Fibroblast of the conjunctiva (primary cell): ENCODE measurements at regions not wholly inside any gene's neighbourhood (a gene's known extent, or its start where the extent isn't known, plus 50 kb on each side); places are given as distances from the start of the nearest gene placed in this dataset.
"Not testable (repeated sequence)": the region's sequence is repeated elsewhere in the genome, so short reads cannot be mapped to it uniquely, and the experiment has no call there.

Source experiments
- DNase-seq: peaks from one replicate; pipeline ENCODE4 v3.0.0-alpha.2; 2010; ENCODE audit warnings: low read depth

DNA sequence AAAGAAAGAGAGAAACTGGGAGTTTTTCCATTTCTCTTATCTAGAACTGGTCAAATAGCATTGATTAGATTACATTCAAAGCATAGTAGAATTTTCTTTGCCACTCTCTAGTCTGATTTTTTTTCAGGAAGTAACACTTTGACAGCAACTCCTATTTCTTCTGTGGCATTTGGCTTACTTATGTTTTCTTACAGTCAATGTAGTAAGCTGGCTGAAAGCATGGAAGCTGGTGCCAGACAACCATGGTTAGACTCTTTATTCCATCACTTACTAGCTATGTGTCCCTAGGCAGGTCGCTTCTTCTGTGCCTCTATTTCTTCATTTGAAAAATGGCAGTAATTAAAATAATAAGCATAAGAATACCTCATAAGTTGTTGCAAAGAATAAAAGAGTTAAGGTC is 54.2 kb upstream of the OPRM1 start:
- no peak for DNase-seq

DNA sequence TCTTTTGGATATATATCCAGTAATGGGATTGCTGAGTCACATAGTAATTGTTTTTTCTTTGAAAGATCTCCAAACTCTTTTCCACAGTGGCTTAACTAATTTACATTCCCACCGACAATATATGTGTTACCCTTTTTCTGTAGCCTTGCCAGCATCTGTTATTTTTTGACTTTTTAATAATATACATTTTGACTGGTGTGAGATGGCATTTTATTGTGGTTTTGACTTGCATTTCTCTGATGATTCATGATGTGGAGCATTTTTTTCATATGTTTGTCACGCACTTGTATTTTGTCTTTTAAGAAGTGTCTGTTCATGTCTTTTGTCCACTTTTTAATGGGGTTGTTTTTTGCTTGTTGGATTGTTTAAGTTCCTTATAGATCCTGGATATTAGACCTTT is 58.9 kb upstream of the OPRM1 start:
- no peak for DNase-seq

DNA sequence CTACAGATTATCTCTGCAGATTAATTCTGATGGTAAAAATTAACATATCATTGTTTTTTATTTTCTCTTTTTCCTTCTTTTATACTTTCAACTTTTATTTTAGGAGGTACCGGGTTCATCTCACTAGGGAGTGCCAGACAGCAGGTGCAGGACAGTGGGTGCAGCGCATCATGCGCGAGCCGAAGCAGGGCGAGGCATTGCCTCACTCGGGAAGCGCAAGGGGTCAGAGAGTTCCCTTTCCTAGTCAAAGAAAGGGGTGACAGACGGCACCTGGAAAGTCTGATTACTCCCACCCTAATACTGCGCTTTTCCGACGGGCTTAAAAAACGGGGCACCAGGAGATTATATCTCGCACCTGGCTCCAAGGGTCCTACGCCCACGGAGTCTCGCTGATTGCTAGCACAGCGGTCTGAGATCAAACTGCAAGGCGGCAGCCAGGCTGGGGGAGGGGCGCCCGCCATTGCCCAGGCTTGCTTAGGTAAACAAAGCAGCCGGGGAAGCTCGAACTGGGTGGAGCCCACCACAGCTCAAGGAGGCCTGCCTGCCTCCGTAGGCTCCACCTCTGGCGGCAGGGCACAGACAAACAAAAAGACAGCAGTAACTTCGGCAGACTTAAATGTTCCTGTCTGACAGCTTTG is 60.0 kb upstream of the OPRM1 start:
- DNase-seq = not testable (repeated sequence)

DNA sequence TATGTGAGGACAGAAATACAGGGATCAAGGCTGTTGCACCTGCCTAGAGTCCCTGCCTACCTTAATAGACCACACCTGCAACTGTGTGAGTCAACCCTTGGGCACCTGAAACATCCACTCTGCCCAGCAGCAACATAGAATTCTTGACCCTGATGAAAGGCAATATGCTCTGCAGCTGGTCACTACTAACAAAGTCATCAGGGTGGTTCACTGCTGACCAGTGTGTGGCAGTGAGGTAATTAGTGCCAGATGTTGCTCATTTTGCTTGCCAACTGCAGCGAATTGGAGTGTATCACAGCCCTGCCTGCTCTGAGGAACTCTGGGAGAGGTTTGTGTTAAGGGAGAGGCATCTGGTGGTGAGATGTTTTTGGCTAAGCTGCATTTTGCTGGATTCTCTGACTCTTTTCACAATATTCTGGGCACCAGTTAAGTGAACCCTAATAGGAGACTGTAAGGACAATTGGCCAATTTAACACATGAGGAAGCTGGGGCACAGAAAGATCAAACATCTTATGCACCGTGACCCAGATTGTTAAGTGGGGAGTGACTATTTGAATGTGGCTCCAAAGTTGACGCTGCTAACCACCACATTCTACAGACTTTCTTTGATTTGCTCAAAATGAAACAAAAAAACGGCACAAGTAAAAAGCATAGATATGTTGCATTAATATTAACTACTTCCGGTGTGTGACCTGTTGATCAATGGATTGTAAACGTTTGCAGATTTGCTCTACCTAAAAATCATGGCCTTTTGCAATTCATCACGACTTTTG is 61.9 kb upstream of the OPRM1 start:
- peak; percentile 71 for DNase-seq

DNA sequence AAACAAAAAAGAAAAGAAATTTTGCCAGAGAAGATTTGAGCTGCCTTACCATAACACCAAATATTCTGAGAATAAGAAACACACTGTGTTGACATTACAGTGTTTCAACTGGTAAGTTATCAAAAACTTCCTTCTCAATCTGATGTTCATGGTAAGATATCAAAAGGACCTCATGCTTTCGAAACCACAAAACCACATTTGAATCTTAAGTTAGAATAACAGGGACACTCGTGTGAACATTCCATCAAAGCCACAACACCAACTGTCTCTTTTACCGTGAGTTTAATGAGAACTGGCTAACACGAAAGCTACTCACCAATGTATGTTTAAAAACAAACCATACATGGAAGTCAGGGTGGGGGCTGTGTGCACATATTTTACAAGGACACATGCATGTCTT is 73.0 kb upstream of the OPRM1 start:
- DNase-seq = no peak

DNA sequence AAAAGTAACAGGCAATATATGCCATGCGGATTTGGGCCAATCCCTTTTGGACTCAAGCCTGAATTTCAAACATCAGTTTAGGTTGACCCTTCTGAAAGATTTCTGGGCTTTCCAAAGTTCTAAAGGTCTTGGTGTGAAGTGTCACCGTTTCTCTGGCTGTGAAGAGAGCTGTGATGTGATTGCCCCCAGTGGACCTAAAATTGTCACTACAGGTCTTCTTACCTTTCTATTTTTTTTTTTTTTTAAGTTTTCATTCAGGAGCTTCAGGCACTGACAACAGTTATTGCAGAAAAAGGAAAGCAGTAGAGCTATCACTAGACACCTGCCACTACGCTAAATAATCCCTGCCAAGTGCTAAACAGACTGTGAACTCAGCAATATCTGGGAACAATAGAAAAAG is 75.7 kb upstream of the OPRM1 start:
- no peak for DNase-seq

DNA sequence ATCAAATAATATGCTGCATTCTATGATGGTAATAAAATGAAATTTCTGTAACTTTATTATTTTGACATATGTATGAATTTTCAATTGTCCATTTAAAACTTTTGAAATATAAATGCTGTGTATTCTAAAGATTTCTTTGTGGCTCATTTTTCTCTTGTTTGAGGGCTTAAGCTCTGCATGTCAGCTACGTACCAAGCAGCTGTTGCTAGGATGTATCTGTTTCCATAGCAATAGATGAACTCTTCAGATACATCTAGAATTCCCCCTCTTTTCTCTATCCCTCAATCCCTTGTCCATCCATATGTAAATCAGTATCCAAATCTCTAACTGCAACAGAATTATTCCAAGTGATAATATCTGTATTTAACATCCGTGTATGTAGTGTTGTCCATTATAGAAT is 76.5 kb upstream of the OPRM1 start:
- DNase-seq = no peak

DNA sequence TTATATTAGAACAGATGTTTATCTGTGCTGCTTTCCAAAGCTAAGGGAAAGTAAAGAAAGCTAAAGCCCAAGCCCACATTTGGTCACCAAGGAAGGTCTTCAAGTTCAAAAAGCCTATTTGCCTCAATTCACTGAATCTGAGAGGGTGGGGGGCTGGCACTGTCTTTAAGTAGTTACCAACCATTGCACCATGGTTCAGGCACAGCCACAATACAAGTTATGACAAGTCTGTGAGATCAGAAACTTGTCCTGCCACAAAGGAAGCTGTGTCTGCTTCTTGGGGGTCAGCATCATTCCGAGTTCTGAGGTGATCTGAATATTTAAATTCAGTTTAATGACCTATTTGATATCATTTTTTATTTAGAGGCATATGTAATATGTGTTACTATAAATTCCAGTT is 78.3 kb upstream of the OPRM1 start:
- DNase-seq = no peak

DNA sequence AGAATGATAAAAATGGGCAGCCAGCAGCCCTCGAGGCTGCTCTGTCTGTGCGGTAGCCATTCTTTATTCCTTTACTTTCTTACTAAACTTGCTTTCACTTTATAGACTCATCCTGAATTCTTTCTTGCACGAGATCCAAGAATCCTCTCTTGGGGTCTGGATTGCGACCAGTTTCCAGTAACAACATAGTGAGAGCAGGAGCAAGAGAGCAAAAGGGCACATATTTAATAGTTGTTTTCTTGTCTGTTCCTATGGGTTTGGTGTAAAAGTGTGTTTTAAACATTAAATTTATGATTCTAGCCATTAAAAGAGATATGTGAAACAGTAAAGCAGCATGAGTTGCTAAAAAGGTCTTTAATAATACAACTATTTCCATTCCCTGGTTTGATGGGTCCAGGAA is 78.8 kb upstream of the OPRM1 start:
- DNase-seq = no peak

DNA sequence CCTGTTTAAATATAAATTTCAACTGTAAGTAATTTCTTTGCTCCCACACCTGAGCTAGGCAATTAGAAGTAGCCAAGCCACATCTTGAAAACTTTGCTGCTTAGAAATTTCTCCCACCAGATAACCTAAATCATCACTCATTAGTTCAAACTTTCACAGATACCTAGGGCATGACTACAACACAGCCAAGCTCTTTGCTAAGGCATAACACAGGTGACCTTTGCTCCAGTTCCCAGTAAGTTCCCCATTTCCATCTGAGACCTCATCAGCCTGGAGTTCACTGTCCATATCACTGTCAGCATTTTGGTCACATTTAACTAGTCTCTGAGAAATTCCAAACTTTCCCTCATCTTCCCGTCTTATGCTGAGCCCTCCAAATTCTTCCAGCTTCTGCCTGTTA is 79.8 kb upstream of the OPRM1 start:
- DNase-seq = no peak

DNA sequence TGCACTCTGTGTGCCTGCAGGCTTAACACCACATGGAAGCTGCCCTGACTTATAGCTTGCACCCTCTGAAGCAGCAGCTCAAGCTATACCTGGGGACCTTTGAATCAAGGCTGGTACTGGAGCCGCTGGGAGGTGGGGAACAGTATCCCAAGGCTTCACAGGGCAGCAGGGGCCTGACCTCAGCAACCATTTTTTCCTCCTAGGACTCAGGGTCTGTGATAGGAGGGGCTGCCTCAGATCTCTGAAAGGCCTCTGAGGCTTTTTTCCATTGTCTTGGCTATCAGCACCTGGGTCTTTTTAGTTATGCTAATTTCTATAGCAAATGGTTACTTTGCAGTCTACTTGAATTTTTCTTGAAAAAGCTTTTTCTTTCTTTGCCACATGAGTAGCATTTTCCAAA is 80.2 kb upstream of the OPRM1 start:
- no peak for DNase-seq

DNA sequence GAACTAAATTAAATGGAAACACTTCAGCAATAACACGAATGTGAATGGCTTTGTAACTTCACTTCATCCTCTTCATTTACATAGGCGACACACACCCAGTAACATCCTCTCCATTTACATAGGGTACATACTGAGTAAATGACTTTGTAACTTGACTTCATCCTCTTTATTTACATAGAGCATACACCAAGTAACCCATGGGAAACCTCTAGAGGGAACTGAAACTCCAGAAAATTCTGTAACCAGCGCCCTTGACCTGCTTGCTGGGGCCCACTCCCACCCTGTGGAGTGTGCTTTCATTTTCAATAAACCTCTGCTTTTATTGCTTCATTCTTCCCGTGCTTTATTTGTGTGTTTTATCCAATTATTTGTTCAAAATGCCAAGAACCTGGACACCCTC is 81.6 kb upstream of the OPRM1 start:
- DNase-seq = no peak

DNA sequence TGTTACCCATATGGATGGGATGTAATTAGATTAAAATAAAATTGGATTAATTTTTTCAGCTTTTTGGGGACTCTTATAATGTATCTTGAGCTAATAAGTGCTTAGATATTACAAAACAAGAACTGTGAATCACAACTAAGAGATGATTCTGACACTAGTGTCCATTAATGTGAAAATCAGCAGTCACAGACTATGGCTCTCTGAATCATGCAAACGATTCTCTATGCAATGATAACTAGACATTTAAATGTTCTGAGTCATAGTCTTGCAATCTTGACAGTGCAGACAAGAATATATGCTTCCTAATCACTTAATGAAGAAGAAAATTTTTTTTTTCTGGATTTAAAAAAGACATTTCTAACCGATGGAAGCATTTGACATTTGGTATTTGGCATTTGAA is 82.2 kb upstream of the OPRM1 start:
- no peak for DNase-seq

DNA sequence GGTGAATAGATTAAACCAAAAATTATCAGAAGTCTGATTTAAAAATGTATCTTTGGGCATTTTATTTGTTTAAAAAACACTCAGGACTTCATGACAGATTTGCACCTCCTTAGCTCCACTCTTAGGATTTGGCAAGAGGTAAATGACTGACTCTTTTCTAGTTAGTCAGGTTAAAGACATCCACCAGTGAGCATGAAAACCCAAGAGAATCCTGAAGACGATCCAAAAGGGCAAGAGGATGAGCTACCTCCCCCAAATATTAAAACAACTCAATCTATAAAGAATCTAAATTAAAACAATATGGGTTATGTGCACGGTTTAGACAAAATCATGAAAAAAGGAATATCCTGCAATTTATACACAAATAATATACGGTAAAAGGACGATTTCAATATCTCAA is 89.4 kb upstream of the OPRM1 start:
- no peak for DNase-seq

DNA sequence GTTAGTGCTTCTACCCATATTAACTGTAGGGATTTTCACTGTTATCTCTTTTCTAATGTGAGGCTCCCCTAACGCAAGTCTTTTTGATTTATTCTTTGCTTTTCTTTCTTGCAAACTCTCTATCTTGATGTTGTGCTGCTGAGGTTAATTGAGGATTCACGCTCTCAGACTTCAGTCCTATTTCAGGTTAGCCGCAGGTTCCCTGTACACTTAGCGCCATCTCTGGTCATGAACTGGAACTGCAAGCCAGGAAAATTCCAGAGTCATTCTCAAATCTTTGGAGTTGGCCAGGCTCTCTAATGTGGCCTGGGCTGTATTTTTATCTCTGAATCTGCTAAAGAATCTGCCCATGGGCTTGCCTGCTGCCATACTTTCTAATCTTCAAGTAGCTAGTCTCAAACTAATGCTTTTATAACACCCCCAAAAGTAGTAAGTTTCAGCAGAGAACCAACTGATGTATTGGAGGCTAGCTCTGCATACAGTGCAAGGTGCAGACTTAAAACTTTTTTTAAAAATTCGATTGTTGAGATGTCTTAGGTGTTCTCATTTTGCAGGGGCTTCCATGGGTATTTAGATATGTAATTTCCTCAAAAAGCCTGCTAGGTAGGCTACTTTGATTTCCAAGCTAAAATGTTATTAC is 91.1 kb upstream of the OPRM1 start:
- DNase-seq = peak; percentile 8

DNA sequence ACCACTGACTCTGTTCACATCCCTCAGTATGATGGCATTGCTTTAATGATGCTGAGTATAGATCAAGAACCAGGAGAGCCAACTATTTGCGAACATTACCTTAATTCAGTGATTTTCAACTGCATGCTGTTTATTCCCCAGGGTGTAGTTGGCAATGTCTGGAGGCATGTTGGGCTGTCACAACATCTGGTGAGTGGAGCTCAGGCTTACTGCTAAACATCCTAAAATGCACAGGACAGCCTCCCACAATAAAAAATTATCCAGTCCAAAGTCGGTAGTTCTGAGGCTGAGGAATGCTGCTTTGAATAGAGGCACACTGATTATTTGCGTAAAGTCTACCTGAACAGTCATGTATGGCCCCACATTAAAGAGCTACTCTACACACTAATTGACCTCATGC is 94.8 kb upstream of the OPRM1 start:
- no peak for DNase-seq

DNA sequence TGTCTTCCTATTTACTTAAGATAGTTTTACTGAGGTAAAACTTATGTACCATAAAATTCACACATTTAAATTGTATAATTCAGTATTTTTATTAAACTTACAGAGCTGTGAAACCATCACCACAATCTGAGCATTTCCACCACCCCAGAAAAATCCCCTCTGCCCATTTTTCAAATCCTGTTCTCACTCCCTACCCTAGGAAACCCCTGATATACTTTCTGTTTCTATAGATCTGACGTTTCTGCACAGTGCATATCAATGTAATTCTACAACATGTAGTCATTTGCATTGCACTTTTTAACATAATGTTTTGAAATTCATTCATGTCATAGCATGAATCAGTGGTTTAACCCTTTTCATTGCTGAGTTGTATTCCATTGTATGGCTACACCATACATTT is 96.7 kb upstream of the OPRM1 start:
- no peak for DNase-seq

DNA sequence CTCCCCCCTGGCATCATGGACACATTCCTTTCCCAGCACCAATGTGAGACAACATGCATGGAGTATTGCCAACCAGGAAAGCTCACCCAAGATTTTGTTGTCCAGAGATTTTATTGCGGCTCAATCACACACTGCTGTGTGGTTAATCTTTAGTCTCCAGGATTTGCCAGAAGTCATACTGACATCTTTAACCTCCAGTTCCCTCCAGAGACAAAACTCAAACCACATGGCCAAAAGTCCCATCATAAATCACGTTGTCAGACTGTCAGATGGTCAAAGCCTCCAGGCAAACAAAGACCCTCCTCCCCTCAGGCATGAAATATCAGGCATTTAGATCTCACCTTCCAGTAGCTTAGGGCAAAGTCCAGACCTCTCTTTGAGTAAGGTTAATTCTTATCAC is 97.3 kb upstream of the OPRM1 start:
- DNase-seq = no peak

DNA sequence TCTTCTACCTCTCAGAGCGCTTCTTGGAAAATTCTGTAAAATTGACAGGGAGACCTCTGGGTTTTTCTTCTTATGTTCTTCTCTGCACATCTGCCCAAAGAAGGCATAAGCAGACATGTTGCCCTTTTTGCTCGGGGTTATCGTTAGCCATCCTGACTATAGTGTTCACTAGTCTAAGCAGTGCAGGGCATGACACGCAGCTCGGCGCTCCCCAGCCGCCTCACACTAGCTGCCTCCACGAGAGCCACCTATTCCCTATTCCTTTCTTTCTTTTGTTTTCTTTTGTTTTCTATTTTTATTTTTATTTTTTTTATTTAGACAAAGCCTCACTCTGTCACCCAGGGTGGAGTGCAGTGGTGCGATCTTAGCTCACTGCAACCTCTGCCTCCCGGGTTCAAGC is 100.2 kb upstream of the OPRM1 start:
- DNase-seq = no peak

DNA sequence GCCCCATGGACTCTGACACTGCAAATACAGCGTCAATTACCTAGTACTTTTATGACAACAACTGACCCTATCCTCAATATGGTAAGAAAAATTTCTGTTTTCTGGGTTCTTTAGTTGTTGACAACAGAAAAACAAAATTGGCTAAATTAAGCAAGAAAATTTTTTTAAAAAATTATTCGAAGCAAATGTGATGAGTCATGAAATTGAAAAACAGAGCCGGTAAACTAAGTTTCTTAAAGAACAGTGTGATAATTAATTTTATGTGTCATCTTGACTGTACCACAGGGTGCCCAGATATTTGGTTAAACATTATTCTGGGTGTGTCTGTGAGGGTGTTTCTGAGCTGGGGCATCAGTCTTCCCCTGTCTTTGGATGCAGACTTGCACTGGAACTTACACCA is 107.6 kb upstream of the OPRM1 start:
- no peak for DNase-seq

DNA sequence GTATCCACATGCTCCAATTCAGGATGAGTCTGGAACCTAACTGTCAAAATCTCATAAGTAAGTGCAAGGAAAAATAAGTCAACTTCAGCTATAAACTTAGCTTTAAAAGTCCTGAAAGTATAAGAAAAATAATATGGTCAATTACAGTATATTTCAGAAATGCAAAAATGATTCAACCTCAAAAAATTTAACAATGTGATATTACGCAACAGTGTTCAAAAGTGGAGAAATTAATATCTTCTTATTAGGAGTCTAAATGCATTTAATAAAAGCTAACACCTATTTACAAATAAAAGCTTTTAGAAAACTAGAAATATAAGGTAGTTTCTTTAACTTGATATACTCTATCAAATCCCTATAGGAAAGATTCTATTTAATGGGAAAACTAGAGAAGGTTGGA is 111.2 kb upstream of the OPRM1 start:
- no peak for DNase-seq

DNA sequence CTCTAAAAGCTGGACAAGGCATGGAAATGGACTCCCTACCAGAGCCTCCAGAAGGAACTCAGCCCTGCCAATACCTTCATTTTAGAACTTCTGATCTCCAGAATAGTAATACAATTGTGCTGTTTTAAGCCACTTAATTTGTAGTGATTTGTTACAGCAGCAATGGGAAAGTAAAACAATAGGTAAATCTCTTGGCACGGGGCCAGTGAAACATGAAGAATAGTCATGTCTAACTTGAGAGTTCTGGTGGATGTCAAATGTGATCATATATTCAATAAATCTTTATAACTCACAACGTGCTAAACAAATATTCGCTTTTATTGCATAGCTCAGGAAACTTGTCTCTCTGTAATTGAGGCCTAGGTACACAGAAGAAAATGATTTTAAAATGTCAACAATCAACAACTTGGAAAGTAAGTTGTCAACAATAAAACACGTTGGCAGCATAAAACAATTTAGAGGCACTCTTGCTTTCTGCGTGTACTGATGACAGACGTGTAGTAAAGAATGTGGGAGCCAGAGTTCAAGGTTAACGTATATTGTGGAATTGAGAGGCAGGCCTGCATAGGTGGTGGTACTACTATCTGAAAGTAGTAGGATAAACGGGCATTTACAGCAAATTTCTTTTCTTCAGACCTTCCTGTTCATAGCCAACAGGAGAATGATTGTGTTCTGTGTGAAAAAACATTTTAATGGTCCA is 140.5 kb upstream of the OPRM1 start:
- DNase-seq = no peak

DNA sequence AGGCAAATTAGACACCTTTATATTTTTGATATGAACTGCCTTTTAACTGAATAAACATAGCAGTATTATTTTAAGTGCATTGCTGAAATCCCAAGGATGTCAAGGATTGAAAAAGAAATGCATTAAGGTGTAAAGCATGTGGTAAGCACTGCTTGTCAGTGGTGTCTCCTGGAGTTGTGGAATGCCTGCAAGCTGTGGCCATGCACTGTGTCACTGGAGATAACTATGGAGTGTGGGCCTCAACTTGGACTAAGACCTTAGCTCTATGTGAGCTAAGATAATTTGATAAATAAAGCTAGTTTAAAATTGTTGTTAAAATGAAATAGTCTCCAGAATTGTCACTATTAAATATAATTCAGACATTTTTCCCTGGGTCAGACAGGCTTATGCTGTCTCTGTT is 156.6 kb upstream of the OPRM1 start:
- no peak for DNase-seq
